DLD1 (cell line): ENCODE measurements at regions not wholly inside any gene's neighbourhood (a gene's known extent, or its start where the extent isn't known, plus 50 kb on each side); places are given as distances from the start of the nearest gene placed in this dataset.
"Not testable (repeated sequence)": the region's sequence is repeated elsewhere in the genome, so short reads cannot be mapped to it uniquely, and the experiment has no call there.

Experiments
- in situ Hi-C: cut with HindIII; loops from 2 replicates; pipeline ENCODE4 v1.10.0; 2017; ENCODE audit warnings: low sequenced_read_pairs

DNA sequence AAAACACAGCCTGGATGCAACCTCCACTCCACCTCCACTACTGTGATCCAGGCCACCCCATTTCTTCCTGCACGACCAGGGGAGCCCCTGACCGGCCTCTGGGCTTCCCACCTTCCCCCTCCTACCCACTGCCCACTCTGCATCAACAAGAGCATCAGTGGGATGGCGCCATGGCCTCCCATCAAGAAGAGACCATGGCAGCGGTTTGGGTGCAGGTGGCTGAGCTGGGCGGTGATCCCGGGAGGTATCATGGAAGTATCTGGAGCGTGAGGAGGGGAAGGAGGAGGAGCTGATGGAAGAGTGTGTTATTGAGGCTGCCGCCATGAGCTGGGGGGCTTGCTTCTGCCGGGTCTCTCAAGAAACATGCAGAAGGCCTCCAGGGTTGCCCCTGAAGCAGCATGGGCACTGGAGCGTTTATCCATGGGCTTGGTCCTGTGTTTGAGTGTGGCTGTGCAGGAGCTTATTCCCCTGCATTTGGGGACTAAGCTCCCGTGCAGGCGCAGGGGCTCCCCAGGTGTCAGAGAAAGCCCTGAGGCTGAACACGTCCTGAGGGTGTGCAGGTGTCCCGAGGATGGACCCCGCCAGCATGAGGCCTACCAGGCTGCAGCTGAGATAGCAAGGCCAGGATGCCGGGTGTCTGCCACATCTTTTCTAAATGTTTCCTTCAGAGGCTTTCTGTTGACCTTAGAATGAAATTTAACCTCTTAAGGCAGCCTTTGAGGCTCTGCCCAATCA lies 99.2 kb upstream of the PCBD1 start:
- in situ Hi-C loops: no loop called here

DNA sequence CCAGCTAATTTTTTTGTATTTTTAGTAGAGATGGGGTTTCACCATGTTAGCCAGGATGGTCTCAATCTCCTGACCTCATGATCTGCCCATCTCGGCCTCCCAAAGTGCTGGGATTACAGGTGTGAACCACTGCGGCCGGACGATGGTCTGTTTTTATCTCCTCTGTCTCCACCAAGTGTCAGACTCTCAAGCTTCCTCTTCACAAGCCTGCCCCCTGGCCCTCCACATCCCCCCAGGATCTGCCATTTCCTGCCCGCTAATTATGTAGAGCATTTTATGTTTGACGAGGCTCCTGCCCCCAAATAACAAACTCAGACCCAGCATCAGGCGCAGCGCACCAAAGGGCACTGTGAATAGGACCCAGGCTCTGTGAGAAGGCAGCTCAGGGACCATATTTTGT lies 101.8 kb upstream of the PCBD1 start:
- in situ Hi-C loops: not testable (repeated sequence)

DNA sequence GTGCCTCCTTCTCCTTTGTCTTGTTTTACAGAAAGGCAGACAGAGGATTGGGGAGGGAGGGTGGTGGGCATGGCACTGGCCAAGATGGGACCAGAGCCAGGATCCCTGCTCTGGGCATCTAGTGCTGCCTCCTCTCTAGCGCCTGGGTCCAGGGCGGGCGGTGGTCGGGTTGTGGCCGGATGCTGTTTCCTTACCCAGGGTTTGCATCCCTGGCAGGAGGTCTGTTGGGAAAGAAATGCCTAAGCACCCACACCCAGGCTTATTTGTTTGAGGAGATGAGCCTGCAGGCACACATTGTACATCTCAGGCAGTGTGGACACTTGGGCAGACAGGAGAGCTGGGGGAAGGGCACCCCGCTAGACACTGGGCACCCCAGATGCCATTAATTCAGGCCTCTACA lies 102.3 kb upstream of the PCBD1 start:
- in situ Hi-C loops: no loop called here

DNA sequence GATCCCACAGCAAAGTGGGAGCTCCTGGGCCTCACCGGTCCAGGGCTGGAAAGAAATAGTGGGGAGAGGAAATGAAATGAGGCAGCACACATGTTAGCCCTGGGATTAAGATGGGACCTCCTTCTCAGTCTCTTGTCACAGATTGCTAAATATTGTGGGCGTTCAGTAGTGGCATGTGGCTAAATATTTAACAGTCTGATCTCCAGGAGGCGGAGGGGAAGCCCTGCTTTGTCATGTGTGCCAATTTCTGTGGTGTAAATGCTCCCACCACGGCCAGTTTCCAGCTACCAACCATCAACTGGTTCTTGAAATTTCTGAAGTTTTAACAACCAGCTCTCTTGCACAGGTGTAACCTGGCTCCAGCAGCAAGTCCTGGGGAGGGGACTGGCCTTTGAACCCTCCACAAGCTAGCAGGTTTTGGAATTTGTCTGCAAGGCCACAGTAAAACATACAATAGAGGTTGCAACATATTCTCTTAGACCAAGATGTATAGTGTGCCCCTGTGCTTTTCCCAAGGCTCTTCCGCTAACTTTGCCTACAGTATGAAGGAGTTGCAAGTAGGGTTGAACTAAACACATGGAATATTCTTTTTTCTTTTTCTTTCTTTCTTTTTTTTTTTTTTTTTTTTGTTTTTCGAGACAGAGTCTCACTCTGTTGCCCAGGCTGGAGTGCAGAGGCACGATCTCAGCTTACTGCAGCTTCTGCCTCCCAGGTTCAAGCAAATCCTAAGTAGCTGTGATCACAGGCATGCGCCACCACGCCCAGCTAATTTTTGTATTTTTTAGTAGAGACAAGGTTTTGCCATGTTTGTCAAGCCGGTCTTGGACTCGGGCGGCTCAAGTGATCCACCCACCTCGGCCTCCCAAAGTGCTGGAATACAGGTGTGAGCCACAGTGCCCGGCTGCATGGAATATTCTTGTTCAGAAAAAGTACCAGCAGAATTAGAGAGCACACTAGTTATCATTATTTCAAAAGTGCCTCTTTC lies 103.1 kb upstream of the PCBD1 start:
- in situ Hi-C loops: no loop called here

DNA sequence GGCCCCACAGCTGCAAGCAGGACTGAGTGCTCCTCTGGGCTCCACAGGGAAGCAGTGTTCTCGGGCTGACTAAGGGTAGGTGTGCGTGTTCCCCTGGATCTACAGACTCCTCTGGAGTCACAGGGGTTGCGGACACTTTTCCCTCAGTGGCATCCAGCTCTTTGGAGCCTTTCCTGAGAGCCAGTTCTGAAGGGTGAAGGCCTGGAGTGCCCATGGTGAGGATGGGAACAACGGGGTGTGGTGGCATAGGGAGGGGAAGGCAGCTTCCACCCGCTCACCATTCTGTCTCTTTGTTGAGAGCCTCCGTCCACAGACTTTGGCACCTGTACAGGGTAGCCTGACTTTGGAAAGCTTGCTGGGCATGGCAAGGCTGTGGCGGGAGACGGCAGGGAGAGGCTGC lies 104.1 kb upstream of the PCBD1 start:
- in situ Hi-C loops: no loop called here

DNA sequence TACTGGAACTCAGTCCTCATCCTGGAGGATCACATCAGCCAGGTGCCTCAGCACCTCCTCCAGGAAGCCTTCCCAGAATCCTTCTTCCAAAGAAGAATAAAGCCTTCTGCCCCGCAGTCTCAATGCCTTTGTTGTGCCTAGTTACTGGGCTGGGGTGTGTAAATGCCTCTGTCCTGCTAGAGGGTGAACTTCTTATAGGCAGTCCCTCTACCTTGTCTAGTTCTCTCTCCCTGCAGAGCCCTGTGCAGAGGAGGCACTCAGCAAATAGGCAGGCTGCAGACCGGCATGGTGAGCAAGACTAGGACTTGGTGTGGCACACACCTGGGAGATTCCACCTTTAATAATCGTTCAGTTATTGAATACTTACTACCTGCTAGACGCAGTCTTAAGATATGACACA lies 104.7 kb upstream of the PCBD1 start:
- in situ Hi-C loops: no loop called here

DNA sequence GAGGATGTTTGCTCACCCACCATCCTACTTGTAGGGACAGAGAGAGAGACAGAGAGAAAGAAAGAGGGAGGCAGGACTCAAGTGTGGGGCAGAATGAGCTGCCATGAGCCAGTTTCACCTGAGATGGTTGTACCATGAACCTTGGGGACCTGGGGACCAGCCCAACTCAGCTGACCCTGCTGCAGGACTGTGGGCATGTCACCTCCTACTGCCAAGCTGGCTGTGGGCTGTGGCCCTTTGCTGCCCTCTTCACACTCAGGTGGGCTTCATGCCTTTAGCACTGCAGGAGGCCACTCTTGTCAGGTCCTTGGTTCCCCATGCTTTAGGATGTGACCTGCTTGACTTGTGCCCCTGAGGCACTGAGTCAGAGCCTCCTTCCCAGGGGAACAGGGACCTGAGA lies 108.2 kb upstream of the PCBD1 start:
- in situ Hi-C loops: no loop called here

DNA sequence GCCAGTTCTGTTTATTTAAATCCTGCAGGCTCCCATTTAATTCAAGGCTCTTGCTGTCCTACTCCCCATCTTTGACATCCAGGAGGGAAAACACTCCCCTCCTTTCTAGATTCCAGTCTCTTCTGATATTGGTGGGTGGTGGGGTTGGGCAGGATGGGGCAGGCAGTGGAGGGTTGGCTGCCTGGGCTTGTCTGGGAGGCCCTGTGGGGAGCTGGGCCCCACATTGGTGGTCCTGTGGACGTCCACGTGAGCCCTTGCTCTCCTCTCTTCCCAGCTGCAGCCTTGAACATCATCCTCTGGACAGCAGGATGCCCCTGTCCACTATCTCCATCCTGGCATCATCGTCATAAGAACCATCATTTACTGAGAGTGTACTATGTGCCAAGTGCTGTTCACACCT lies 108.9 kb upstream of the PCBD1 start:
- in situ Hi-C loops: no loop called here

DNA sequence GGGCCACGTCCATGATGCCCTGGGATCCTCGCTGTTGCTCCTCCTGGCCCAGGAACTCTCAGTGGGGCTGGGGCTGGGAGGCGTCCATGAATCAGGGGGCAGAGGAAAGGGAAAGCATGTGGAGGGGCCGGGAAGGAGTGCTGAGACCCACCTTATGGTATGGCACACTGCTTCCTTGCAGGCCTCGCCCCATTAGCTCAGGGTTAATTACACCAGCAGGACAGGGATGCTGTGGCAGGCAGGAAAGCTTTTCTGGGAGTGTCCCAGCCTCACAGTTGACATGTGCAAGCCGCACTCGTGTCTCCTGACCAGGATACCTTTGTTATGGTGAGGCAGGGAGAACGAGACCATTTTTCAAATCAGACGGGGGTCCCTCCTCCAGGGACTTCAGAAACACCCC lies 109.7 kb upstream of the PCBD1 start:
- in situ Hi-C loops: no loop called here

DNA sequence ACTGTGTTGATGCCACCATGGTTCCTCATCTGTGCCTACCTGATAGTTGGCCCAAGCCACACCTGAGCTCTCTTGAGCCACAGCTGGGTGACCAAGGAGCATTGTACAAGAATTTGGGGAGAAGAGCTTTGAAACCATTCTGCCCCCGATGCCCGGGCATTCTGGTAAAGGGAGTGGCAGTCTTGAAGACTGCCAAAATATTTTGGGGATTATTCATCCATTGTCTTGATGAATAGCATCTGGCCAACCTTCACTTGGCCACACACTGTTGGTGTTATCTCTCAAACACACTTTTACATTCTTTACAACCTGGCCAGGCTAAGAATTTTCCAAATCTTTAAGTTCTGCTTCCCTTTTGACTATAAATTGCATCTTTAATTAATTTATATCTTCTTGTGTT lies 113.1 kb upstream of the PCBD1 start:
- in situ Hi-C loops: no loop called here

DNA sequence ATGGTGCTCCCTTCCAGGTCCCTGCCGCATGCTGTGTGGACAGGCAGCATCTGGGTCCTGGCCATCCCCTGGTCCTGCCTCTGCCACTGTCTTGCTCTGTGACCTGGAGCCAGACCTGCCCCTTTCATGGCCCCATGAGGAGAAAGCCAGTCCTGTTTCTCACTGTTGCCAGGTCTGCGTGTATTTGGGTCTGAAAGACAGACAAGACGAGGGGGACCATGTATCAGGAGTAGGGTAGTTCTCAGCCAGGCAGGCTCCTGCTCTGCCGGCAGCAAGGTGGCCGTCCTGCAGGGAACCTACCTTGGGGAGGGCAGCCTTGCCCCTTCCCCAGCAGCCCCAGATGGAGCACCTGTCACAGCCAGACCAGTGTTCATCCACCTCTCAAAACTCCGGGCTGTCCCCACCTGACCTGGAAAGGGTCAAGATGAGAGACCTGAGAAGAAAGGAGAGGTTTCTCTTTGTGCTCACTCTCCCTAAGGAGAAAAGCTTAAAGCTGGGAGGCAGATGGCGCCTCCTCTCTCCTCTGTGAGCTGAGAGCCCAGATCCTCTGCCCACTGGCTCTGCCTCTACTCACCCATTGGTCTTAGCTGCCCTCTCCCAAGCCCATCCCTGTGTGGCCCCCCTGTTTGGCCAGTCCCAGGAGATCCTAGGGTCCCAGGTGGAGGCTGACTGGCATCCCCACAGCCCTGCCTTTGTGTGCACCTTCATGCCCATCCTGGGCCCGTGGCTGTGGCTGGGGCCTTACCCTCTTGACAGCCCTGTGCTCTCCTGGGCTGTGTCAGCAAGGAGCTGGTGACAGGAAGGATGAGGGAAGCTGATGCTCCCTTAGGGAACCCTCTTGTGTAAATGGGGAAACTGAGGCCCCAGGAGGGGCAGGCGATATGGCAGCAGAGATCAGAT lies 116.1 kb upstream of the PCBD1 start:
- in situ Hi-C loops: no loop called here

DNA sequence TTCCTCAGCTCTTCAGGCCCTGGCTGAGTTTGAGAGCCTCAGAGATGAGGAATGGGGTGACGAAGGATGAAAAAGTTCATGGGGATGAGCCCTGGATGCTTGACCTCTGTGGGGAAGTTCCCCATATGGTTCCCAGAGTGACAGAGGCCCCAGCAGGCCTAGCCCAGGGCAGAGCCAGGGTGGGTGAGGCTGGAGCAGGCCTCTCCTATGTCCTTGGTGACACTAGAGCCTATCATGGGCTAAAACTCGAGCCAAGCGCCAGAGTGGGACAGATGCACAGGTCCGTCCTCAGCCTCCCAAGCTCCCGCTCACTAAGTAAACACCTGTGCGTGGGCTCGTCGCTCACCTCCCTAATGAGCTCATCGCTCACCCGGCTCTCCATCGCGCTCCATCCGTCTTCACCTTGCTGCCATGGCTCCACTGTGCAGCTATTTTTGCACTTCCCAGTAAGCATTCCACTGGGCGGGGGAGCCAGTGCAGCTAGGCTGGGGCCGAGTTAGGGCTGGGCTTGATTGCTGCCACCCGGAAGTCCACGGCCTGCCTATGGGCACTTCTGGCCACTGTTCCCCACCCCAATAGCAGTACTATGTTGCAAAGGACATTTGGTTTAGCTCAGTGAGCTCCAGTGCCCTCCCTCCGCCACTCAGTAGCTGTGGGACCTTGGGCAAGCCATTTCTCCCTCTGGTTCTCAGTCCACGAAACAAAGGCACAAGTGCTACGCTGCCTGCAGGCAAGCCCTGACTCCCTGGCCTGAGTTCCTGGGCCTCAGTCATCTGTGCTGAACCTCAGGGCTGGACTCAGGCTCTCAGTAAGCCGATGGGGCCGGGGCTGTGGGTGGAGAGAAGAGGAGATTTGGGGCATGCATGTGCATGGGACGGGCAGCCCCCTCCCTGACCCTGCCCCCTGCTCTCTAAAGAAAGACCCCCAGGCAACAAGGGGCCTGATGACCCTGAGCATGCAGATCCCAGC lies 117.3 kb upstream of the PCBD1 start:
- in situ Hi-C loops: no loop called here

DNA sequence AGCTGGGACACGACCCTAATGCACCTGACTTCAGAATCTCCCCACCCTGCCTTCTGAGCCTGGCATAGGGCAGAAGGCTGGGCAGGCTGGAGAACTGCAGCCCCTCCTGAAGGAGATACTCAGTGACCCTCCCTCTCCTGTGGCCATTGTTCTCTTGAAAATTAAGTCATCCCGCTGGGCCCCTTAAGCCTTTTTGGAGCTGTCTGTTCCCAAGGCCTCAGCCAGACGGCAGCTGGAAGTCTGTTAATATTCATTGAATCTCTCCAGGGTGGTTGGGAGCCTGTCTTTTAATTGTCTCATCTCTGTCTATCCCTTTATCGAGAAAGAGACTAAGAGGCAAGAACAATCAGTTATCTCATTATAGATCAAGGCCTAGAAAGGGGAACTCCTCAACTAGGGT lies 118.1 kb upstream of the PCBD1 start:
- in situ Hi-C loops: no loop called here

DNA sequence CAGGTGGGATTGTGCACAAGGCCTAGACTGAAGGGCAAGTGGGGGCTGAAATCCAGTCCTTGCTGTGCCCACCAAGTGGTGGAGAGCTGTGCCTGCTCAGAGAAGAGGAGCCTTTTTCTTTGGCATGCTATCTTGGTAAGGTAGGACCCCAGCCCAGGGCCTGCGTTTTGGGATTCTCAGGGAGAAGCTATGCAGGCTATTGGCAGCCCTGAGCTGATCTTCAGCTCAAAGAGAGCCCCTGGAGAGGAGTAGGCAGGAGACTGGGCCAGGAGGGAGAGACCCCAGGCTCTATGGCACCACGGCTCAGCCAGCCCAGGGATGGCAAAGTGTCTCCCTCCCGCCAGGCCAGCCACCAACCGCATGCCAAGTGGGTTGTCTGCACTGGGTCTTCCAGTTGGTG lies 119.2 kb upstream of the PCBD1 start:
- in situ Hi-C loops: no loop called here

DNA sequence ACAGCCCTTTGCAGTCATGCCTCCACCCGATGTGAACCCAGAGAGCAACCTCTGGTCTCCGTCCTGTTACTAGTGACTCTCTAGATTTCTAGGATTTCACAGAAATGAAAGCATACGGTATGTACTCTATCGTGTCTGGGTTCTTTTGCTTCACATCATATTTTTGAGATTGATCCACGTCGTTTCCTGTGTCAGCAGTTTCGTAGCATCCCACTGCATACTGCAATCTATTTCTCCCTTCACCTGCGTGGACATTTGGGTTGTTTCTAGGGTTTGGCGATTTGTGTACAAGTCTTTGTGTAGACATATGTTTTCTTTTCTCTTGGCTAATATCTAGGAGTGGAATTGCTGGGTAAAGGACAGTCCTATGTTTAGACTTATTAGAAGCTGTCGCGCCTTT lies 119.8 kb upstream of the PCBD1 start:
- in situ Hi-C loops: no loop called here

DNA sequence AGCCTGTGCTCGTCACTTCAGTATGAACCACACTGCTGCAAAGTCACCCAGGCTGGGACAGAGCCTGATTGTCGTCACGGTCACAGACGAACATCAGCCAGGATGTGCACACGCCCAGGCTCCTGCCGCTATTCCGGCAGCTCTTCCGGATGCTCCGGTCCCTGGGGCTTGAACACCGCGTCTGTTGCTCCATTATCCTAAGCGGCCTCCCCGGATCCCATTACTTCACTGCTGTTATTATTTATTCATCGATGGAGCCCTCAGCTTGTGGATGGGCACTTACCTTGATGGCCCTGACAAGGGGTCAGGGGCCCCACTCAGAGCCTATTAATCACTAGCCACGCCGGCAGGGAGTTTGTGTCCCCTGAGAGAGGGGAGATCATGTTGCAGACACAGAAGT lies 120.8 kb upstream of the PCBD1 start:
- in situ Hi-C loops: no loop called here

DNA sequence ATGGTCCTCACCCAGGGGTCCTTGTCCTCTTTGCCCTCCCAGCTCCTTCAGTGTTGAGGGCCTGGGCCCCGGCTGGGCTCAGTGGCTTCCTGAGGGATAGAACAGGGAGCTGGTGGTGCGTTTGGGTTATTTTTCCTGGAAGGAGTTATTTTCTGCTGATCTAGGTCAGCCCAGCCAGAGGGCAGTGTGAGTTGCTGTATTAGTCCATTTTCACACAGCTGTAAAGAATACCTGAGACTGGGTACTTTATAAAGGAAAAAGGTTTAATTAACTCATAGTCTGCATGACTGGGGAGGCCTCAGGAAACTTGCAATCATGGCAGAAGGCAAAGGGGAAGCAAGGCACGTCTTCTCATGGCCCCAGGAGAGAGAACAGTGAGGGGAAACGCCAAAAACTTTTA lies 122.4 kb upstream of the PCBD1 start:
- in situ Hi-C loops: no loop called here

DNA sequence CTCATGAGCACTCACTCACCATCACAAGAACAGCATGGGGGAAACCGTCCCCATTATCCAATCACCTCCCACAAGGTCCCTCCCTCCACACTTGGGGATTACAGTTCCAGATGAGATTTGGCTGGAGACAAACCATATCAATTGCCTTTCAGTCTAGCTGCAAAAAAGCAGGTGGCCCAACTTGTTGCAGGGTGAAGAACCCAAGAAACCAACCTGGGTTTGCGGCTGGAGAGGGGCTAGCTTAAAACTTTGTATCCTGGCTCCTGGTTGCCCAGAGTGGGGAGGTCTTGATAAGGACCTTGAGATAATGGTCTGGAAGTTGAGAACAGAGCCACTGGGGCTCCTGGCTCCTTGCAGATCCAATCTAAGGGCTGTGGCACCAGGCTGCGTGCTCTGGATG lies 122.8 kb upstream of the PCBD1 start:
- in situ Hi-C loops: no loop called here

DNA sequence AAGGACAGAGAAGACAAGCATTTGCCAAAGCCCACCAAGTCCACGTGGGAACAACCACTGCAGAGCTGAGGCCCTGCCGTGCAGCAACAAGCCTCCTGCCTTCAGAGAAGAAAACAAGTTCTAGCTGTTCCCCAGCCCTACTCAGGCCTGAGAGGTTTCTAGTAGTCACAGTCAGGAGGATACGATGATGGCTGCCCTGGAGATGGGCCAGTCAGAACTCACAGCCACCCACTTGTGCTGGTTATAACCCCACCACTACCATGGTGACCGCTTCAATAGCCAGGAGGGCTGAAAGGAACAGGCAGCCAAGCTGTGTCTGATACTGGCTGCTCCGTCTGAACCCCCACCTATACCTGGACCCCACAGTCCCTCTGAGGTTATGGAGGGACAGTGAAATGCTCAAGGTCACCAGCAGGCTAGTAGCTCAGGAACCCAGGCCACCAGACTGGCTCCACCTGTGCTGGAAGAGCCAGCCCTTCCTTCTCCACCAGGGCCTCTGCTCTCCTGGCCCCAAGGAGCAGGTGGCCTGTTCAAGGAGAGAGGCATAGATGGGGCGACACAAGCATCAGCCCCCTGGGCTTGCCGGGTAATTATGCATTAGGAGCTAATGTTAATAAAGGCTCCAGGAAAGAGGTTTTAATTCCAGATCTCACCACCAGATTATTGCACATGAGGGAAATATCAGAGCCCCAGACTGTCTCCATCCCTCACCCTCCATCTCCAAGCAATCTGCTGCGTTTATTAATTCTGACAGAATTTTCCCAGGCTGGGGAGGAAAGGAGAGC lies 125.8 kb upstream of the PCBD1 start:
- in situ Hi-C loops: no loop called here
